GM20000 (cell line): ENCODE measurements at regions not wholly inside any gene's neighbourhood (a gene's known extent, or its start where the extent isn't known, plus 50 kb on each side); places are given as distances from the start of the nearest gene placed in this dataset.

Source experiments
- DNase-seq: peaks from one replicate; pipeline ENCODE4 v3.0.0; 2012; ENCODE audit warnings: low spot score
- CTCF ChIP-seq: IDR thresholded peaks from 2 replicates; pipeline ENCODE4 v1.5.1; 2012; ENCODE audit warnings: mild to moderate bottlenecking, control low read depth; ENCODE audit errors: extremely low read depth, missing control alignments

GRCh38 chr3:194269610-194270145 lies 81.5 kb downstream of the CPN2 start:
- no peak for DNase-seq
- TF ChIP-seq CTCF: no peak

- TF ChIP-seq CTCF: no peak
- DNase-seq: no peak
Measured at GRCh38 chr3:194270627-194271459, 80.3 kb downstream of the CPN2 start.

GRCh38 chr3:194271460-194272035 lies 79.6 kb downstream of the CPN2 start:
- DNase-seq: no peak
- no peak for TF ChIP-seq CTCF

- DNase-seq: no peak
- no peak for TF ChIP-seq CTCF
Measured at GRCh38 chr3:194272221-194272620, 78.9 kb downstream of the CPN2 start.

- no peak for DNase-seq
- no peak for TF ChIP-seq CTCF
Measured at GRCh38 chr3:194272861-194273742, 78.0 kb downstream of the CPN2 start.

- DNase-seq: no peak
- TF ChIP-seq CTCF: no peak
Measured at GRCh38 chr3:194273743-194274310, 77.3 kb downstream of the CPN2 start.
